Naive B cell (primary cell): ENCODE measurements at regions not wholly inside any gene's neighbourhood (a gene's known extent, or its start where the extent isn't known, plus 50 kb on each side); places are given as distances from the start of the nearest gene placed in this dataset.
"Not testable (repeated sequence)": the region's sequence is repeated elsewhere in the genome, so short reads cannot be mapped to it uniquely, and the experiment has no call there.

Experiments used
- ATAC-seq, 2 donors: fragments of 150-1000 bp; cut with Tn5 transposase; 2 replicates each; pipeline ENCODE4 v1.10.0; 2021; ENCODE audit warnings: low read depth in 2 of 2, mild to moderate bottlenecking in 2 of 2, moderate library complexity in 2 of 2
- DNase-seq: peaks from one replicate; pipeline ENCODE4 v3.0.0; 2022
- H3K27ac Mint-ChIP-seq, 6 donors: one replicate each; pipeline ENCODE4 v1.8.0; 2020 to 2022; ENCODE audit warnings: mild to moderate bottlenecking in 6 of 6, mixed read lengths in 6 of 6, moderate library complexity in 5 of 6, inconsistent platforms in 2 of 6
- H3K27me3 Mint-ChIP-seq, 3 donors: one replicate each; pipeline ENCODE4 v1.8.0; 2021 to 2022; ENCODE audit warnings: mixed read lengths in 3 of 3, mild to moderate bottlenecking in 1 of 3
- H3K36me3 Mint-ChIP-seq, 2 donors: one replicate each; pipeline ENCODE4 v1.8.0; 2020 to 2022; ENCODE audit warnings: mixed read lengths in 2 of 2, inconsistent platforms in 1 of 2, mild to moderate bottlenecking in 1 of 2
- H3K4me1 Mint-ChIP-seq, 3 donors: one replicate each; pipeline ENCODE4 v1.8.0; 2020 to 2022; ENCODE audit warnings: mixed read lengths in 3 of 3, inconsistent platforms in 1 of 3, mild to moderate bottlenecking in 1 of 3, moderate library complexity in 1 of 3
- H3K4me3 Mint-ChIP-seq, 8 donors: one replicate each; pipeline ENCODE4 v1.8.0; 2020 to 2022; ENCODE audit warnings: mild to moderate bottlenecking in 8 of 8, mixed read lengths in 8 of 8, moderate library complexity in 8 of 8, inconsistent platforms in 2 of 8
- H3K9me3 Mint-ChIP-seq, 7 donors: one replicate each; pipeline ENCODE4 v1.8.0; 2020 to 2022; ENCODE audit warnings: mixed read lengths in 7 of 7, mild to moderate bottlenecking in 5 of 7, inconsistent platforms in 2 of 7, moderate library complexity in 1 of 7

DNA sequence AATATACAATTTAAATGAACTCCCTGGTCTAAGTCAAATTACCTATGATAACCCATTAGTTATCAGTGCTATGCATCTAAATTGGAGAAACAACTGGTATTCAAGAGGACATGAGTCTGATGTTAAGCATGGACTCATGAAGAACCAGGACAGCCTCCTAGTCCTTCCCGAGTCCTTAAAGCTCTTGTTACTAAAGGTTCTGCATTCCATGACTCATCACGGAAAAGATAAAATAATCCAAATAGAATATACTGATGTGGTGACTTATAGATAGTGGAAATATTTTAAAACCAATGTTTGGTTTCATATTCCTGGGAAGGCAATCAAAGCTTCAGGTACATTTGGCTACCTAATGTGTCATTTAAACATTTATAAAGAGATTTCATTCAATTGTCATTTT, 117.2 kb upstream of the PMCH start:
- Mint-ChIP-seq H3K27me3 (peaks cover 6 to 17% (median 15%) of the 10 kb centered on the region in 3 donors), H3K4me1 (no peaks in the 10 kb centered on the region), H3K36me3 (no peaks in the 10 kb centered on the region), H3K9me3 (no peaks in the 10 kb centered on the region), H3K27ac (no peak overlapping the region), H3K4me3 (no peak overlapping the region)
- no peak for ATAC-seq
- no peak for DNase-seq

DNA sequence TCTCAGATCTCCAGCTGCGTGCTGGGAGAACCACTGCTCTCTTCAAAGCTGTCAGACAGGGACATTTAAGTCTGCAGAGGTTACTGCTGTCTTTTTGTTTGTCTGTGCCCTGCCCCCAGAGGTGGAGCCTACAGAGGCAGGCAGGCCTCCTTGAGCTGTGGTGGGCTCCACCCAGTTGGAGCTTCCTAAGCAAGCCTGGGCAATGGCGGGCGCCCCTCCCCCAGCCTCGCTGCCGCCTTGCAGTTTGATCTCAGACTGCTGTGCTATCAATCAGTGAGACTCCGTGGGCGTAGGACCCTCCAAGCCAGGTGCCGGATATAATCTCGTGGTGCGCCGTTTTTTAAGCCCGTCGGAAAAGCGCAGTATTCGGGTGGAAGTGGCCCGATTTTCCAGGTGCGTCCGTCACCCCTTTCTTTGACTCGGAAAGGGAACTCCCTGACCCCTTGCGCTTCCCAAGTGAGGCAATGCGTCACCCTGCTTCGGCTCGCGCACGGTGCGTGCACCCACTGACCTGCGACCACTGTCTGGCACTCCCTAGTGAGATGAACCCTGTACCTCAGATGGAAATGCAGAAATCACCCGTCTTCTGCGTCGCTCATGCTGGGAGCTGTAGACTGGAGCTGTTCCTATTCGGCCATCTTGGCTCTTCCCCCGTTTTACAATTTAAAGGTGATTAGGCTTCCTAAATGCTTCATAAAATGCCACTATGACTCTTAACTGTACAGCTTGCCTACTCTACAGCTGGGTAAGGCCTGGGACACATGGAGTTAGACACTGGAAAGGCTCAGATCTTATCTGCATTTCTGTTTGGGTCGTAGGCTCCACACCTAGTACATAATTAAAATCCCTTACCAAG, 115.7 kb upstream of the PMCH start:
- ATAC-seq, H3K36me3 Mint-ChIP-seq, H3K4me3 Mint-ChIP-seq, DNase-seq, H3K27ac Mint-ChIP-seq, H3K4me1 Mint-ChIP-seq, H3K9me3 Mint-ChIP-seq: not testable (repeated sequence)
- H3K27me3 Mint-ChIP-seq, result peaks cover 6 to 17% (median 15%) of the 10 kb centered on the region in 3 donors

DNA sequence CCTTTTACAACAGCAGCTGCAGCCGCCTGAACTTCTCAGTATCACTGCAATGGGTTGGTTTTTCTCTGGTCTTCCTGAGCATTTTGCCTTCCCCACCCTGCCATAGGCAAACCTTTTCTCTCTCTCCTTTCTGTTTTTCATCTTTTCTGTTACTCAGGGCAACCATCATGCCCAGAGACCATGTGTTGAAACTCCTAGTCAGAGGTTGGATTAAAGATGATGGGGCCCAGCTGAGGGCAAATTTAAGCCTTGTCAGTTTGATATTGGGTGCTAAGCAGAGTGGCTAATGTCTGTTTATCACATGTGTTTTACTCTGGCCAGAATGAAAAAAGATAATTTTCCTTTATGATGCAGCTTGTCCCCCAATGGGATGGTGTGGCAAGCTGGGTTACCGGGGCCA, 107.9 kb upstream of the PMCH start:
- ATAC-seq, result no peak
- H3K4me3 Mint-ChIP-seq, result no peak overlapping the region
- H3K27me3 Mint-ChIP-seq, result peaks cover 0 to 21% (median 12%) of the 10 kb centered on the region in 3 donors
- no peak overlapping the region for H3K27ac Mint-ChIP-seq
- H3K4me1 Mint-ChIP-seq, result no peaks in the 10 kb centered on the region
- peaks cover 11 to 37% (median 22%) of the 10 kb centered on the region in 7 donors for H3K9me3 Mint-ChIP-seq
- DNase-seq, result no peak
- H3K36me3 Mint-ChIP-seq, result peaks cover 0 to 11% of the 10 kb centered on the region in 2 donors

GRCh38 chr12:102304667-102305066, 107.0 kb upstream of the PMCH start:
- H3K27me3 Mint-ChIP-seq, result peaks cover 0 to 25% (median 12%) of the 10 kb centered on the region in 3 donors
- not testable (repeated sequence) for H3K4me1 Mint-ChIP-seq

GRCh38 chr12:102302553-102302952, 104.9 kb upstream of the PMCH start:
- no peak for DNase-seq
- ATAC-seq, result no peak
- H3K27ac Mint-ChIP-seq, result no peak overlapping the region

More at GRCh38 chr12:102304667-102305066, 107.0 kb upstream of the PMCH start:
- not testable (repeated sequence) for H3K4me3 Mint-ChIP-seq, DNase-seq, ATAC-seq, H3K27ac Mint-ChIP-seq
- H3K9me3 Mint-ChIP-seq, result peaks cover 11 to 41% (median 23%) of the 10 kb centered on the region in 7 donors
- H3K36me3 Mint-ChIP-seq, result peaks cover 0 to 12% of the 10 kb centered on the region in 2 donors

DNA sequence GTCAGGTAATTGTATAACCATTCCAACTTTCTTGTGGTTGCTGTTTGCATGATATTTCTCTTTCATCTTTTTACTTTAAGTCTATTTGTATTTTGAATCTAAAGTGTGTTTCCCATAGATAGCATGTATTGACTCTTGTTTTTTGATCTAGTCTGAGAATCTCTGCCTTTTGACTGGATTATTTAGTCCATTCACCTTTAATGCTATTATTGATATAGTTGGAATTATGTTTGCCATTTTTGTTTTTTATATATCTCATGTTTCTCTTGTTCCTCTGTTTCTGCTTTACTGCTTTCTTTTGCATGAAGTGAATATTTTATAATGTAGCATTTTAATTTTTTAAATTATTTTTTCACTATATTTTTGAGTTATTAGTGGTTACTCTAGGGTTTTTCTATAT, 103.9 kb upstream of the PMCH start:
- peaks cover 0 to 12% of the 10 kb centered on the region in 2 donors for H3K36me3 Mint-ChIP-seq
- H3K27me3 Mint-ChIP-seq, result peaks cover 0 to 25% (median 15%) of the 10 kb centered on the region in 3 donors
- no peak overlapping the region for H3K4me3 Mint-ChIP-seq
- H3K4me1 Mint-ChIP-seq, result no peaks in the 10 kb centered on the region
- no peak for ATAC-seq
- peaks cover 11 to 41% (median 21%) of the 10 kb centered on the region in 7 donors for H3K9me3 Mint-ChIP-seq
- no peak for DNase-seq
- no peak overlapping the region for H3K27ac Mint-ChIP-seq

More at GRCh38 chr12:102302553-102302952, 104.9 kb upstream of the PMCH start:
- H3K4me1 Mint-ChIP-seq, result no peaks in the 10 kb centered on the region
- peaks cover 0 to 25% (median 12%) of the 10 kb centered on the region in 3 donors for H3K27me3 Mint-ChIP-seq
- H3K4me3 Mint-ChIP-seq, result no peak overlapping the region
- H3K36me3 Mint-ChIP-seq, result peaks cover 0 to 12% of the 10 kb centered on the region in 2 donors
- H3K9me3 Mint-ChIP-seq, result peaks cover 11 to 41% (median 21%) of the 10 kb centered on the region in 7 donors

GRCh38 chr12:102300824-102301461, 103.3 kb upstream of the PMCH start:
- DNase-seq (no peak), ATAC-seq (no peak)
- Mint-ChIP-seq H3K36me3 (peaks cover 0 to 12% of the 10 kb centered on the region in 2 donors), H3K27me3 (peaks cover 0 to 25% (median 15%) of the 10 kb centered on the region in 3 donors), H3K9me3 (peaks cover 11 to 41% (median 21%) of the 10 kb centered on the region in 7 donors), H3K27ac (no peak overlapping the region), H3K4me1 (no peaks in the 10 kb centered on the region), H3K4me3 (no peak overlapping the region)

GRCh38 chr12:102299731-102300130, 102.1 kb upstream of the PMCH start:
- H3K4me1 Mint-ChIP-seq, result no peaks in the 10 kb centered on the region
- peaks cover 11 to 41% (median 21%) of the 10 kb centered on the region in 7 donors for H3K9me3 Mint-ChIP-seq
- H3K27me3 Mint-ChIP-seq, result peaks cover 0 to 25% (median 15%) of the 10 kb centered on the region in 3 donors
- ATAC-seq (no peak), DNase-seq (no peak)
- H3K27ac Mint-ChIP-seq, result no peak overlapping the region
- H3K36me3 Mint-ChIP-seq, result peaks cover 0 to 12% of the 10 kb centered on the region in 2 donors
- H3K4me3 Mint-ChIP-seq, result no peak overlapping the region

GRCh38 chr12:102298022-102298421, 100.4 kb upstream of the PMCH start:
- no peaks in the 10 kb centered on the region for H3K4me1 Mint-ChIP-seq
- H3K27ac Mint-ChIP-seq, result no peak overlapping the region
- DNase-seq (no peak), ATAC-seq (no peak)
- H3K9me3 Mint-ChIP-seq, result peaks cover 11 to 30% (median 17%) of the 10 kb centered on the region in 7 donors
- peaks cover 0 to 17% (median 8%) of the 10 kb centered on the region in 3 donors for H3K27me3 Mint-ChIP-seq
- peaks cover 0 to 12% of the 10 kb centered on the region in 2 donors for H3K36me3 Mint-ChIP-seq
- no peak overlapping the region for H3K4me3 Mint-ChIP-seq

DNA sequence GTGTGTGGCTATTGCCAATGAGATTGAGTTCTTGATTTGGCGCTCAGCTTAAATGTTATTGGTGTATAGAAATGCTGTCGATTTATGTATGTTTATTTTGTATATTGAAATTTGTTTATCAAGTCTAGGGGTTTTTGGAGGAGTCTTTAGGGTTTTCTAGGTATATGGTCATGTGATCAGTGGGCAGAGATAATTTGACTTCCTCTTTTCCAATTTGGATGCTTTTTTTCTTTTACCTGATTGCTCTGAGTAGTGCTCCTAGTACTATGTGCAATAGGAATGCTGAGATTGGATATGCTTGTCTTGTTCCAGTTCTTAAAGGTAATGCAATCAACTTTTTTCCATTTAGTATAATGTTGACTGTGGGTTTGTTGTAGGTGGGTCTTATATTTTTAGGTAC, 99.8 kb upstream of the PMCH start:
- no peaks in the 10 kb centered on the region for H3K4me1 Mint-ChIP-seq
- no peak overlapping the region for H3K4me3 Mint-ChIP-seq
- H3K36me3 Mint-ChIP-seq, result peaks cover 0 to 12% of the 10 kb centered on the region in 2 donors
- H3K27me3 Mint-ChIP-seq, result peaks cover 0 to 14% (median 7%) of the 10 kb centered on the region in 3 donors
- H3K27ac Mint-ChIP-seq, result no peak overlapping the region
- ATAC-seq, result no peak
- H3K9me3 Mint-ChIP-seq, result peaks cover 11 to 24% (median 15%) of the 10 kb centered on the region in 7 donors
- no peak for DNase-seq

- ATAC-seq (no peak), DNase-seq (no peak)
- Mint-ChIP-seq H3K4me1 (no peaks in the 10 kb centered on the region), H3K27me3 (peaks cover 0 to 11% (median 0%) of the 10 kb centered on the region in 3 donors), H3K4me3 (no peak overlapping the region), H3K27ac (peak overlapping the region in 1 of 6 donors; percentile 73), H3K9me3 (peaks cover 0 to 18% (median 6%) of the 10 kb centered on the region in 7 donors), H3K36me3 (no peaks in the 10 kb centered on the region)
Measured at GRCh38 chr12:102294568-102294967, 96.9 kb upstream of the PMCH start.

GRCh38 chr12:102291498-102292440, 94.1 kb upstream of the PMCH start:
- H3K36me3 Mint-ChIP-seq, result not testable (repeated sequence)
- peaks cover 0 to 13% (median 0%) of the 10 kb centered on the region in 3 donors for H3K27me3 Mint-ChIP-seq

DNA sequence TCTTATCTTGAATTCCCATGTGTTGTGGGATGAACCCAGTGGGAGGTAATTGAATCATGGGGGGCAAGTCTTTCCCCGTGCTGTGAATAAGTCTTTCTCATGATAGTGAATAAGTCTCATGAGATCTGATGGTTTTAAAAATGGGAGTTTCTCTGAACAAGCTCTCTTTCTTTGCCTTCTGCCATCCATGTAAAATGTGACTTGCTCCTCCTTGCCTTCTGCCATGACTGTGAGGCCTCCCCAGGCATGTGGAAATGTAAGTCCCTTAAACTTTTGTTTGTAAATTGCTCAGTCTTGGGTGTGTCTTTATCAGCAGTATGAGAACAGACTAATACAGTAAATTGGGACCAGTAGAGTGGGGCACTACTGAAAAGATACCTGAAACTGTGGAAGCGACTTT, 92.1 kb upstream of the PMCH start:
- not testable (repeated sequence) for ATAC-seq, H3K4me1 Mint-ChIP-seq, H3K36me3 Mint-ChIP-seq, H3K4me3 Mint-ChIP-seq, H3K27ac Mint-ChIP-seq, DNase-seq
- Mint-ChIP-seq H3K9me3 (peaks cover 0 to 18% (median 8%) of the 10 kb centered on the region in 7 donors), H3K27me3 (peaks cover 0 to 18% (median under 1%) of the 10 kb centered on the region in 3 donors)

More at GRCh38 chr12:102291498-102292440, 94.1 kb upstream of the PMCH start:
- DNase-seq, H3K27ac Mint-ChIP-seq, H3K4me3 Mint-ChIP-seq, H3K4me1 Mint-ChIP-seq, ATAC-seq: not testable (repeated sequence)
- peaks cover 0 to 18% (median 8%) of the 10 kb centered on the region in 7 donors for H3K9me3 Mint-ChIP-seq
